ENCODE measurements at regions not wholly inside any gene's neighbourhood (a gene's known extent, or its start where the extent isn't known, plus 50 kb on each side); places are given as distances from the start of the nearest gene placed in this dataset.

DNA sequence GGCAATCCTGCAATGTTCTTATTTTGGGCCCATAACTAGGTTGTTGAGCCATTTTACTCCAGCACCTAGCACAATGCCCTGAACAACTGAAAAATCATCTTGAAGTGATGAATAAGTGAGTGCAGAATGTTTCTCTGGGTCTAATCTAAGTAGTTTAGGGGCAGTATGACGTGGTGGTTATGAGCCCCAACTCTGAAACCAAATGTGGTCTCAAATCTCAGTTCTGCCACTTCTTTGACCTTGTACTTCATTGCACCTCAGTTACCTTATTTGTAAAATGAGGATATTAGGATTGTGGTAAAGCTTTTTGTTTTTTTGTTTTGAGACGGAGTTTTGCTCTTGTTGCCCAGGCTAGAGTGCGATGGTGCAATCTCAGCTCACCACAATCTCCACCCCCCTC is 80.9 kb upstream of the SNX2 start:
- TF ChIP-seq FOXK2 (IDR thresholded peaks at IDR 0.05) (no peak), CTBP1 (IDR thresholded peaks at IDR 0.05; ENCODE audit: borderline replicate concordance) (no peak), LEF1 (IDR thresholded peaks at IDR 0.05; ENCODE audit: borderline replicate concordance) (no peak), SUZ12 (IDR thresholded peaks at IDR 0.05) (no peak), NFRKB (IDR thresholded peaks at IDR 0.05) (no peak), BHLHE40 (IDR thresholded peaks at IDR 0.05; ENCODE audit: borderline replicate concordance) (no peak), TARDBP (IDR thresholded peaks at IDR 0.05) (no peak), SP1 (IDR thresholded peaks at IDR 0.05) (no peak), ZNF384 (IDR thresholded peaks at IDR 0.05) (no peak), FOXA1 (IDR thresholded peaks at IDR 0.05) (no peak), HDGF (IDR thresholded peaks at IDR 0.05; ENCODE audit: borderline replicate concordance) (no peak), FOXM1 (IDR thresholded peaks at IDR 0.05; ENCODE audit: borderline replicate concordance) (no peak), ARNT (IDR thresholded peaks at IDR 0.05) (no peak)
- TF ChIP-seq, protein P1, sequence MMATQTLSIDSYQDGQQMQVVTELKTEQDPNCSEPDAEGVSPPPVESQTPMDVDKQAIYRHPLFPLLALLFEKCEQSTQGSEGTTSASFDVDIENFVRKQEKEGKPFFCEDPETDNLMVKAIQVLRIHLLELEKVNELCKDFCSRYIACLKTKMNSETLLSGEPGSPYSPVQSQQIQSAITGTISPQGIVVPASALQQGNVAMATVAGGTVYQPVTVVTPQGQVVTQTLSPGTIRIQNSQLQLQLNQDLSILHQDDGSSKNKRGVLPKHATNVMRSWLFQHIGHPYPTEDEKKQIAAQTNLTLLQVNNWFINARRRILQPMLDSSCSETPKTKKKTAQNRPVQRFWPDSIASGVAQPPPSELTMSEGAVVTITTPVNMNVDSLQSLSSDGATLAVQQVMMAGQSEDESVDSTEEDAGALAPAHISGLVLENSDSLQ (IDR thresholded peaks at IDR 0.05) = no peak
